IgD-negative memory B cell (primary cell): ENCODE measurements at regions not wholly inside any gene's neighbourhood (a gene's known extent, or its start where the extent isn't known, plus 50 kb on each side); places are given as distances from the start of the nearest gene placed in this dataset.

ENCODE experiments used
- H3K27ac Mint-ChIP-seq, 3 donors: one replicate each; pipeline ENCODE4 v1.8.0; 2020 to 2022; ENCODE audit warnings: mild to moderate bottlenecking in 3 of 3, mixed read lengths in 3 of 3, moderate library complexity in 1 of 3
- H3K27me3 Mint-ChIP-seq: one replicate; pipeline ENCODE4 v1.8.0; 2021; ENCODE audit warnings: mixed read lengths
- H3K36me3 Mint-ChIP-seq: one replicate; pipeline ENCODE4 v1.8.0; 2020; ENCODE audit warnings: mild to moderate bottlenecking, mixed read lengths
- H3K4me1 Mint-ChIP-seq, 3 donors: one replicate each; pipeline ENCODE4 v1.8.0; 2020 to 2022; ENCODE audit warnings: mixed read lengths in 3 of 3, mild to moderate bottlenecking in 1 of 3
- H3K4me3 Mint-ChIP-seq, 4 donors: one replicate each; pipeline ENCODE4 v1.8.0; 2020 to 2022; ENCODE audit warnings: mild to moderate bottlenecking in 4 of 4, mixed read lengths in 4 of 4, moderate library complexity in 3 of 4
- H3K9me3 Mint-ChIP-seq, 3 donors: one replicate each; pipeline ENCODE4 v1.8.0; 2020 to 2021; ENCODE audit warnings: mixed read lengths in 3 of 3, mild to moderate bottlenecking in 1 of 3

DNA sequence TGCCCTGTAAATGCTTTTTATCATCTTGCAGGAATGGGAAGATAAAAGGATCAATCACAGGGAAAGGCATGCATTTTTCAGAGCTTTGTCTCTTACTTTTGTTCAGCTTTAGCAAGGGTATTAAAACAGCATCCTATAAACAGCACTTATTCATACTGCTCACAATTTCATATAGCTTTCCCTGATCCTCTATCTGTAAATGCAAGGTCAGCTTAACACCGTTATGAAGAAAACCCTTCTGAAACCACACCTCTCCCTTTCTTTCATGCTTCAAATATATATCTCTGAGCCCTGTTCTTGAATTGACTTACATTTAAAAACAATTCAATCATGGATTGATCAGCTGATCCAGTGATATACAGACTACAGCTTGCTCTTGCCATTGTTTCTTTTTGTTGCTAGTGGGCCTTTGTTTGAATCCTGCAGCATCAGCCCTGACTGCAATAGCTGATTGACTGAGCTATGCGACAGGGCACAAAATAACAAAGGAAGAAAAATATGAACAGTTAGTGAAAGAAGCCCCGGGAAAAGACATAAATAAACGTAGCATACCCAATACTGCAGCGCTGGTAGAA is 795.5 kb upstream of the CDH2 start:
- no peak overlapping the region for H3K4me3 Mint-ChIP-seq
- H3K4me1 Mint-ChIP-seq = no peaks in the 10 kb centered on the region
- peaks cover 3 to 13% (median 3%) of the 10 kb centered on the region in 3 donors for H3K9me3 Mint-ChIP-seq
- H3K27me3 Mint-ChIP-seq = no peaks in the 10 kb centered on the region
- no peak overlapping the region for H3K27ac Mint-ChIP-seq
- H3K36me3 Mint-ChIP-seq = no peaks in the 10 kb centered on the region

DNA sequence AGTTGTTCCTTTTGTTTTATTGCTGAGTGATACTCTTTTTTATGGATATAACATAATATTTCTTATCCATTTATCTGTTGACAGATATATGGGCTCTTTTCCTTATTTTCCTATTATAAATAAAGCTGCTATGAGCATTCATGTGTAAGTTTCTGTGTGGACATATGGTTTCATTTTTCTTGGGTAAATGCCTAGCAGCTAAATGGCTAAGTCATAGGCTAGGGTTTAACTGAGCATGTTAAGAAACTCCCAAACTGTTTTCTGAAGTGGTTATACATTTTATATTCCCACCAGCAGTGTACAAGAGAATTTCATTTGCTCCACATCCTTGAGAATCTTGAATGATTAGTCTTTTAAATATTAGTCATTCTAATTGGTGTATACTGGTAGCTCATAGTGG is 786.6 kb upstream of the CDH2 start:
- H3K36me3 Mint-ChIP-seq = no peaks in the 10 kb centered on the region
- no peak overlapping the region for H3K4me3 Mint-ChIP-seq
- no peaks in the 10 kb centered on the region for H3K27me3 Mint-ChIP-seq
- peaks cover 1 to 8% (median 3%) of the 10 kb centered on the region in 3 donors for H3K9me3 Mint-ChIP-seq
- H3K27ac Mint-ChIP-seq = no peak overlapping the region
- H3K4me1 Mint-ChIP-seq = no peaks in the 10 kb centered on the region

DNA sequence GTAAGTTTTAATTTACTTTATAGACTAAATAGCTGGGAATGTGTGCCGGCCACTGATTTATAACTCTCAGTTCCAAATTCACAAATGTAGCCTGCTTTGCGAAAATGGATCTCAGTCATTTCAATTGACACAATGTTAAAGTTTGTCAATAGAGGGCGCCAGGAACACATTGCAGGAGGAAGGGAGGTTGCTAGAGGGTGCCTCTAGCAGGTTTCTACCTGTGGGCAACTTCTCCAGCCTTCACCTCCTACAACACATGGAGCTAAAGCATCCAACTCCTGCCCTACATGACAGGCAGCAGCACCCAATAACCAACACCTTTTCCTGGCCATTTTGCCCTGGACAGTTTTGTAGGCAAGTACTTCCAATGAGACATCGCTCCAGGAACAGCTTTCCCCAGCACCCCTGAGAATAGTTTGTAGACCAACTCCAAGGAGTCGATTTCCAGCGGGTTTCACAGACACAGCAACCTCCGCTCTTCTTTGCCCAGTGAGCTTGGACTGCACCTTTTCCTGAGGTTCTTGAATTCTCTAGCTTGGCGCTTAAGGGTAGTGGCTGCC is 784.8 kb upstream of the CDH2 start:
- Mint-ChIP-seq H3K27ac (no peak overlapping the region), H3K4me3 (no peak overlapping the region), H3K4me1 (no peaks in the 10 kb centered on the region), H3K9me3 (peaks cover 1 to 8% (median 2%) of the 10 kb centered on the region in 3 donors), H3K27me3 (no peaks in the 10 kb centered on the region), H3K36me3 (no peaks in the 10 kb centered on the region)

DNA sequence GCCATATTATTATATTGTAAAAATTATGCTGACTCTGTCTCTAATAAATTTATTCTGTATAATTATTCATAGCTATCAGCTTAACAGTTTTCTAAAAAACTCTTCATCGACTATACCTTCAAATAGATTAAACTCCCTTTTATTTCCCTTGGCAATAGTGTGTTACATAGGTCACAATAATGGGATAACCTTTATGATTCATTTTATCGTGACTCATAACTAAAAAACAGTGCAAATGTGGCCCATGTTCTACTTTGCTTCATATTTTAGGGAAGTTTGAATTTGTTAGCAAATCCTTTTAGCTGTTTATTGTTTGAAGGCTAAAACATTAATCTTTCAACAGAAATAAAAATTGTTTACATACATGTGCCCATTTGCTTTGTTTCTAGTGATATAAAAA is 783.2 kb upstream of the CDH2 start:
- Mint-ChIP-seq H3K4me1 (no peaks in the 10 kb centered on the region), H3K4me3 (no peak overlapping the region), H3K9me3 (peaks cover 2 to 8% (median 2%) of the 10 kb centered on the region in 3 donors), H3K36me3 (no peaks in the 10 kb centered on the region), H3K27ac (no peak overlapping the region), H3K27me3 (no peaks in the 10 kb centered on the region)

DNA sequence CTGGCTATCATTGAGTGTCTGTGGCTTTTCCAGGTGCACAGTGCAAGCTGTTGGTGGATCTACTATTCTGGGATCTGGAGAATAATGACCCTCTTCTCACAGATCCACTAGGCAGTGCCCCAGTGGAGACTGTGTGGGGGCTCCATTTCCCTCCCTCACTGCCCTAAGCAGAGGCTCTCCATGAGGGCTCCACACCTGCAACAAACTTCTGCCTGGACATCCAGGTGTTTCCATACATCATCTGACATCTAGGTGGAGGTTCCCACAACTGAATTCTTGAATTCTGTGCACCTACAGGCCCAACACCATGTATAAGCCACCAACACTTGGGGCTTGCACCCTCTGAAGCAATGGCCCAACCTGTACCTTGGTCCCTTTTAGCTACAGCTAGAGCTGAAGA is 775.4 kb upstream of the CDH2 start:
- peaks cover 0 to 20% (median 6%) of the 10 kb centered on the region in 3 donors for H3K9me3 Mint-ChIP-seq
- no peak overlapping the region for H3K27ac Mint-ChIP-seq
- H3K4me1 Mint-ChIP-seq = no peaks in the 10 kb centered on the region
- no peaks in the 10 kb centered on the region for H3K36me3 Mint-ChIP-seq
- no peak overlapping the region for H3K4me3 Mint-ChIP-seq
- no peaks in the 10 kb centered on the region for H3K27me3 Mint-ChIP-seq

DNA sequence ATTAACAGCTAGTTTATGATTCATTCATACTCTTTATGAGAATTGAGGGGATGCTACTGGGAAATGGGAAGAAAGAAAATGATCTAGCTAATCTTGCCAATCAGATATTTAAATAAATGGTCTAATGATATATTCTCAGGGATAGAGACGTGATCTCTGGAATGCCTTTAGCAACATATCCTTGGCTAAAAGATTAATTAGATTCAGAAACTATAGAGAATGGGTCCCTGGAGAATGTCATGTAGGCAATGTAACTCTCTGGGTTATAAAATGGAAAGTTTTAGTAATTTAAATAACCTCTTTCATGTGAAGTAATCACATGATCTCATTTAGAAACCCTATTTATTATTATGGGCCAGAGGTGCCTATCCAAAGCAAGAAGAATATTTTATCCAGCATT is 771.0 kb upstream of the CDH2 start:
- no peaks in the 10 kb centered on the region for H3K4me1 Mint-ChIP-seq
- H3K27me3 Mint-ChIP-seq = no peaks in the 10 kb centered on the region
- H3K4me3 Mint-ChIP-seq = no peak overlapping the region
- H3K36me3 Mint-ChIP-seq = no peaks in the 10 kb centered on the region
- H3K27ac Mint-ChIP-seq = no peak overlapping the region
- H3K9me3 Mint-ChIP-seq = peaks cover 0 to 14% (median under 1%) of the 10 kb centered on the region in 3 donors

DNA sequence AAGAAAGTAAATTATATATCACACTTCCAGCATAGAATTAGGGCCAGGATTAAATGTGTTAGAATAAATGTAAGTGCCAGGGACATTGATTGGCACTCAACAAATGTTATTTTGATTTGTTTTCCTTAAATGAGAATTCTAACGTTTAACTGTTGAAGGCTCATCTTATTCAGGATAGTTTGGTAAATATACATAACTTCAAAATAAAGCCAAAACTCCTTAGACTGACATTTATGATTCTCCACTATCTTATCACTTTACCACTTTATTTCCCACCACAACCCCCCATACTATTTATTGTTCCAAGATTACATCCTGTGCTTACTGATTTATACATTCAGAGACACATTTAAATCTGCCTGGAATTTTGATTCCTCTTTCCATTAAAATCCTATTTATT is 769.5 kb upstream of the CDH2 start:
- no peak overlapping the region for H3K27ac Mint-ChIP-seq
- no peaks in the 10 kb centered on the region for H3K27me3 Mint-ChIP-seq
- no peak overlapping the region for H3K4me3 Mint-ChIP-seq
- H3K4me1 Mint-ChIP-seq = no peaks in the 10 kb centered on the region
- H3K36me3 Mint-ChIP-seq = no peaks in the 10 kb centered on the region
- H3K9me3 Mint-ChIP-seq = peaks cover 0 to 14% (median 2%) of the 10 kb centered on the region in 3 donors

DNA sequence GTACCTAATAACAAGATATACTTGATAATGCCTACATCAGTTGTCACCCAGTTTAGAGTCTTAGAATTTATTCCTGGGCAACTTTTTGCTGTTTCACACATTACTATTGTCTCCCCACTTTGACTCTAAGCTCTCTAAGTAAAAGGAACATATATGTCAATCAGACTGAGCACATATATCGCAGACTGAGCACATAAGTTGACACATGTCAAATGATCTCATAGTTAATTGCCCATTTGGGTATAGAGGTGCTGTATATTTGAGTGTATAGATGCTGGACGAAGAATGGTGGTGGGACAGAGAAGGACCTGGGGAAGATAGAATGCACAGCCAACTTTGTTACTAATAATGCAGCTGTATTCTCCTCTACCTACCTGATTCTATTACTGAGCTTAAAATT is 746.0 kb upstream of the CDH2 start:
- no peaks in the 10 kb centered on the region for H3K36me3 Mint-ChIP-seq
- peaks cover 0 to 22% (median 11%) of the 10 kb centered on the region in 3 donors for H3K9me3 Mint-ChIP-seq
- H3K27ac Mint-ChIP-seq = no peak overlapping the region
- H3K4me3 Mint-ChIP-seq = no peak overlapping the region
- H3K4me1 Mint-ChIP-seq = no peaks in the 10 kb centered on the region
- H3K27me3 Mint-ChIP-seq = no peaks in the 10 kb centered on the region

DNA sequence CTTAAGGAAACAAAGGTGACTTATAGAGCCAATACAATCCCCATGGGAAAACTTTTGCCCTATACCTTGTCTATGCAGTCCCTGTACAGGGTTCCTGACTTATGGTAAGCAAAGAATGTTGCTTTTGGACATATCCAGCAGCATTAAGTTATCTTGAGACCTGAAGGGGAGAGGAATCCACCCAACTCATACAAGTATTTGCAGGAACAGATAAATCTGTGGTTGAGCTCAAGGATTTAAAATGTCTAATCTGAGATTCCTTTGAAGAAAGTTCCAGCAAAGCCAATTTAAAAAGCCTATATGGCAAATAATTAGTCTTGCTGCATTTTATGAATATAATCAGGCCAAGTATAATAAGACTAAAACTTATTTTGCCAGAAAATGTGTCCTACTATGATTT is 739.5 kb upstream of the CDH2 start:
- no peak overlapping the region for H3K27ac Mint-ChIP-seq

DNA sequence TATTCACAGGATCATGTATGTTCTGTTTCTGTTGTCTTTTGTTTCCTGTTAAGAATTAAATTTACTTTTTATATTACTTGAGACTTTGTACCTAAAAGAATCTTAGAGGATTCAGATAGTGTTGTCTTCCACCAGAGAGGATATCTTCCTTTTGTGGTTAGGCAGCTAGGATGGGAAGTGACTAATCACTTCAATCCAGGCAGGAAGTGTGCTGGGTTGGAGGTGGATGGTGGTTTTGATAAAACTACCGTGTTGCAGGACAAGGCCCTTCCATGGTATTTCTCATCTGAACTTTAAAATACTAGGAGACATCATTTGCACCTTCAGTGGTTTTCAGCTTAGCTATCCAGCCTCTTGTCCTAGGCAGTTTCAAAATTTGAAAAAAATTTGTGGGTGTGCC is 728.6 kb upstream of the CDH2 start:
- no peak overlapping the region for H3K4me3 Mint-ChIP-seq
- no peak overlapping the region for H3K27ac Mint-ChIP-seq

More for the DNA sequence above, 739.5 kb upstream of the CDH2 start:
- Mint-ChIP-seq H3K36me3 (no peaks in the 10 kb centered on the region), H3K9me3 (peaks cover 2 to 17% (median 10%) of the 10 kb centered on the region in 3 donors), H3K27me3 (no peaks in the 10 kb centered on the region), H3K4me1 (no peaks in the 10 kb centered on the region), H3K4me3 (no peak overlapping the region)

DNA sequence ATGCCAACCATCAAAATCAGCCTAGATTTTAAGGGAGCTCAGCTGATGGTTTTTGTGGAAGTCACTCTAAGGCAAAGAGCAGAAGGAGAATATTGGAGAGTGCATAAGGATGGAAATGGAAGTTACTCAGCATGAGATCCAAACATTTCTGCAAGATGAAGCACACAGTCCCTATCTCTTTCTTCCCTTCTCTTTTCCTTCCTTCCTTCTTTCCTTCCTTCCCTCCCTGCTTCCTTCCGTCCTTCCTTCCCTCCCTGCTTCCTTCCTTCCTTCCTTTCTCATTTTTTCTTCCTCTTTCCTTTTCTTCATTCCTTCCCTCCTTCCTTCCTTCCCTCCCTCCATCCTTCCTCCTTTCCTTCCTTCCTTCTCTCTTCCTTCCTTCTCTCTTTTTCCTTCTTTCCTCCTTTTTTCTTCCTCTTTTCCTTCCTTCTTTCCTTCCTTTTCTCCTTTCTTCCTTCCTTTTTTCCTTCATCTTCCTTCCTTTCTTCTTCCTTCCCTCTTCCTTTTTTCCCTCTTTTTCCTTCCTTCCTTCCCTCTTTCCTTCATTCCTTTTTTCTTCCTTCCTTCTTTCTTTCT is 727.9 kb upstream of the CDH2 start:
- Mint-ChIP-seq H3K27me3 (no peaks in the 10 kb centered on the region), H3K9me3 (no peaks in the 10 kb centered on the region), H3K36me3 (no peaks in the 10 kb centered on the region), H3K27ac (no peak overlapping the region), H3K4me3 (no peak overlapping the region), H3K4me1 (no peaks in the 10 kb centered on the region)

More for the DNA sequence above, 728.6 kb upstream of the CDH2 start:
- H3K4me1 Mint-ChIP-seq = no peaks in the 10 kb centered on the region
- no peaks in the 10 kb centered on the region for H3K36me3 Mint-ChIP-seq
- no peaks in the 10 kb centered on the region for H3K27me3 Mint-ChIP-seq
- no peaks in the 10 kb centered on the region for H3K9me3 Mint-ChIP-seq

DNA sequence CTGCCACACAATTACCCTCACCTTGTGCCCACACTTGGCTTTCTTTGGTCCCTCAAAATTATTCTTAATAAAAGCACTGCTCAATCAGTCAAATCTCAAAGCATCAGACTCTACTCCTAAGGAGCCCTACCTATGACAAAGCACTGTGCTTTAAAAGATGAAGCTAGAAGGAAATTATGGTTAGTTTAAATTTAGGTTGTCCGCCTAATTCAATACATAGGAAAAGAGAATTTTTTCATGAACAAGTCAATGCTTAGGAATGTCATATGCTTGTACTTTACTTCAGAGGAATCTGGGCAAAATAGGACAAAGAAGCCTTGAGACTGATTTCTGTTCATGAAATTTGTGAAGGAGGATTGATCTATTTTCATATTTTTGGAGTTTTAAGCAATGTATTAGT is 726.4 kb upstream of the CDH2 start:
- Mint-ChIP-seq H3K4me3 (no peak overlapping the region), H3K9me3 (no peaks in the 10 kb centered on the region), H3K4me1 (no peaks in the 10 kb centered on the region), H3K27ac (no peak overlapping the region), H3K36me3 (no peaks in the 10 kb centered on the region), H3K27me3 (no peaks in the 10 kb centered on the region)

DNA sequence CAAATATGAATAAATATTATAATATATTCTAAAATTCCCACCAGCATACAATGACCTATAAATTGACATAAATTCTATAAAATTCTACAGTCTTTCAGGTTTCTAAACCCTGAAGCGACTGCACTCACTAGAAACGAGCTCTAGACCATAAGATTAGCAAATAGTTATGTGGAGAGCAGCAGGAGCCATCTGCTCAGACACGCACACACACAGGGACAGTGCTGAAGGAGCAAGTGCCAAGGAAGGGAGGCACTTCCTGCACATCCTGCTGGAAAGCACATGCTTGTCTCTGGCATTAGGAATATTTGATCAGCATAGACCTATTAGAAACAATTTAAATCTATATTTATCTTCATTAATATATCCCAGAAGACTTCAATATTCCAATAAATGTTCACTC is 713.9 kb upstream of the CDH2 start:
- Mint-ChIP-seq H3K36me3 (no peaks in the 10 kb centered on the region), H3K4me1 (peaks cover 0 to 1% (median 0%) of the 10 kb centered on the region in 3 donors), H3K27me3 (no peaks in the 10 kb centered on the region), H3K27ac (no peak overlapping the region), H3K4me3 (no peak overlapping the region), H3K9me3 (peaks cover 0 to 11% (median 4%) of the 10 kb centered on the region in 3 donors)

DNA sequence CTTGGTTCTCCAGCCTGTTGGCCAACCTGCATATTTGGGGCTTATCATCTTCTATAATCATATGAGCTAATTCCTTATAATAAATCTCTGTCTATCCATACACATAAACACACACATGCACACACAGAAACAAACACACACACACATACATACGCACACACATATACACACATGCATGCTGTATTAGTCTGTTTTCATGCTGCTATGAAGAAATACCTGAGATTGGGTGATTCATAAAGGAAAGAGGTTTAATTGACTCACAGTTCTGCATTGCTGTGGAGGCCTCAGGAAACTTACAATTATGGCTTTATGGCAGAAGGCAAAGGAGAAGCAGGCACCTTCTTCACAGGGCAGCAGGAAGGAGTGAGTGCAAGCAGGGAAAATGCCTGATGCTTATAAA is 707.4 kb upstream of the CDH2 start:
- H3K27me3 Mint-ChIP-seq = no peaks in the 10 kb centered on the region
- peaks cover 4 to 15% (median 4%) of the 10 kb centered on the region in 3 donors for H3K9me3 Mint-ChIP-seq
- H3K4me1 Mint-ChIP-seq = peaks cover 0 to 1% (median 0%) of the 10 kb centered on the region in 3 donors
- no peaks in the 10 kb centered on the region for H3K36me3 Mint-ChIP-seq
- H3K27ac Mint-ChIP-seq = no peak overlapping the region
- H3K4me3 Mint-ChIP-seq = no peak overlapping the region

DNA sequence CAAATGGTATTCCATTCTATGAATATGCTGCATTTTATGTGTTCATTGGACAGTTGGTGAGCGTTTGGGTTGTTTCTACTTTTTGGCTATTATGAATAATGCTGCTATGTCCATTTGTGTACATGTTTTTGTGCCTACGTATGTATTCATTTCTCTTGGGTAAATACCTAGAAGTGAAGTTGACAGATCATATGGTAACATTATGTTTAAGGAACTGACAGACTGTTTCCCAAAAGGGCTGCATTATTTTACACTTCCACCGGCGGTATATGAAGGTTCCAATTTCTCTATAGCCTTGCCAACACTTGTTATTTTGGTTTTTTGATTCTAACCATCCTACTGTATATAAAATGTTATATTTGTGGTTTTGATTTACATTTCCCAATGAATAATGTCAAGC is 703.9 kb upstream of the CDH2 start:
- H3K27ac Mint-ChIP-seq = no peak overlapping the region
- no peaks in the 10 kb centered on the region for H3K36me3 Mint-ChIP-seq
- H3K9me3 Mint-ChIP-seq = peaks cover 4 to 6% (median 4%) of the 10 kb centered on the region in 3 donors
- no peak overlapping the region for H3K4me3 Mint-ChIP-seq
- H3K4me1 Mint-ChIP-seq = no peaks in the 10 kb centered on the region
- no peaks in the 10 kb centered on the region for H3K27me3 Mint-ChIP-seq

DNA sequence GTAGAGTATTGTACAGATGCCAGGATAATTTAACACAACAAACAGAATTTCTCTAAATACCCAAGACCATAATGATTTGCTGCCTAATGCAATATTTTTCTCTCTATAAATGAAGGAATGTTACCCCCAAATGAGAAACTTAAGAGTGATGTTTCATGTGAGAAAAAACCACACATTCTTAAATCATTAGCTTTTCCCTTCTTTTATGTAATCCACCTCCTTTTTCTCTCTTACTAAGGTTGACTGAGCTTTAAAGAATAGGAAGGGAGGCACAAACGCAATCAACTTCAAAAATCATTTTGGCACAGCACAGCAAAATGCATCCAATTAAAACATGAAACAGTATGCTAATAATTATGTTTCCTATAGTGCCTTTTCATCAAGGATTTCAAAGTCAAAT is 698.1 kb upstream of the CDH2 start:
- H3K27ac Mint-ChIP-seq = peak overlapping the region in 1 of 3 donors; percentile 43
- H3K27me3 Mint-ChIP-seq = no peaks in the 10 kb centered on the region
- no peak overlapping the region for H3K4me3 Mint-ChIP-seq
- no peaks in the 10 kb centered on the region for H3K36me3 Mint-ChIP-seq
- H3K4me1 Mint-ChIP-seq = no peaks in the 10 kb centered on the region
- peaks cover 4 to 13% (median 5%) of the 10 kb centered on the region in 3 donors for H3K9me3 Mint-ChIP-seq
